ENCODE measurements at regions not wholly inside any gene's neighbourhood (a gene's known extent, or its start where the extent isn't known, plus 50 kb on each side); places are given as distances from the start of the nearest gene placed in this dataset.
"Not testable (repeated sequence)": the region's sequence is repeated elsewhere in the genome, so short reads cannot be mapped to it uniquely, and the experiment has no call there.

- H3K9me3 Mint-ChIP-seq (ENCODE audit: insufficient read depth), result no peaks in the 10 kb centered on the region
- CTCF ChIA-PET, result no interaction called here
Observed at GRCh38 chr14:34157651-34158050, 206.8 kb upstream of the EGLN3 start.

GRCh38 chr14:34147461-34147860 is 196.6 kb upstream of the EGLN3 start:
- Mint-ChIP-seq H3K27me3 (no peaks in the 10 kb centered on the region), H3K27ac (no peak overlapping the region), H3K4me3 (no peak overlapping the region), H3K9me3 (ENCODE audit: insufficient read depth) (peaks cover 3% of the 10 kb centered on the region), H3K4me1 (no peaks in the 10 kb centered on the region)
- no peak overlapping the region for H3K4me3 ChIP-seq (ENCODE audit: control extremely low read depth in 1 of 5, extremely low read depth in 1 of 5, insufficient read depth in 1 of 5, low read depth in 2 of 5, low read length in 4 of 5)
- no peaks in the 10 kb centered on the region for H3K36me3 ChIP-seq (replicated peaks in 1 of 2; ENCODE audit: control extremely low read depth in 1 of 2, control insufficient read depth in 1 of 2, extremely low read depth in 1 of 2, insufficient read depth in 2 of 2, low read length in 1 of 2)
- intact Hi-C loops (cut with micrococcal nuclease), result no loop called here
- no peak for ATAC-seq (ENCODE audit: low read depth)
- no peak for DNase-seq
- H3K4me1 ChIP-seq (ENCODE audit: control insufficient read depth in 2 of 2, insufficient read depth in 2 of 2, low read length in 2 of 2), result no peaks in the 10 kb centered on the region
- no peaks in the 10 kb centered on the region for H3K79me2 ChIP-seq (ENCODE audit: control insufficient read depth, insufficient read depth, low read length)
- H3K9ac ChIP-seq (ENCODE audit: low read length), result no peak overlapping the region
- peaks cover 0 to 5% (median 0%) of the 10 kb centered on the region in 3 donors for H3K9me3 ChIP-seq (ENCODE audit: control extremely low read depth in 1 of 3, control insufficient read depth in 2 of 3, insufficient read depth in 1 of 3, low read length in 2 of 3)
- ChIA-PET CTCF (no interaction called here), POLR2A (no interaction called here)
- WGBS (ENCODE audit: insufficient coverage), result no CpG with 5 or more reads among the region's 3 CpGs
- H3K27me3 ChIP-seq (replicated peaks in 1 of 4; ENCODE audit: control extremely low read depth in 1 of 4, control insufficient read depth in 3 of 4, insufficient read depth in 4 of 4, low read length in 3 of 4), result peaks cover 0 to 3% (median 0%) of the 10 kb centered on the region in 4 experiments
- no peak overlapping the region for H3K27ac ChIP-seq (ENCODE audit: low read length in 2 of 2)
- H4K20me1 ChIP-seq (ENCODE audit: control insufficient read depth, insufficient read depth, low read length, poor library complexity, severe bottlenecking), result no peaks in the 10 kb centered on the region
- no peak overlapping the region for H3K4me2 ChIP-seq (replicated peaks; ENCODE audit: low read depth, low read length, poor library complexity, severe bottlenecking)
- TF ChIP-seq EZH2 (IDR thresholded peaks at IDR 0.05; ENCODE audit: borderline replicate concordance, insufficient read depth, low read depth, low read length, poor library complexity, severe bottlenecking), result no peak
- no peak overlapping the region for H2AFZ ChIP-seq (ENCODE audit: insufficient read depth, low read depth, low read length, poor library complexity, severe bottlenecking)

More at GRCh38 chr14:34157651-34158050, 206.8 kb upstream of the EGLN3 start:
- Histone ChIP-seq H3K9ac (ENCODE audit: low read length) (no peak overlapping the region), H3K4me2 (replicated peaks; ENCODE audit: low read depth, low read length, poor library complexity, severe bottlenecking) (no peak overlapping the region), H3K9me3 (ENCODE audit: control extremely low read depth in 1 of 3, control insufficient read depth in 2 of 3, insufficient read depth in 1 of 3, low read length in 2 of 3) (no peaks in the 10 kb centered on the region), H3K4me1 (ENCODE audit: control insufficient read depth in 2 of 2, insufficient read depth in 2 of 2, low read length in 2 of 2) (no peaks in the 10 kb centered on the region), H3K4me3 (ENCODE audit: control extremely low read depth in 1 of 5, extremely low read depth in 1 of 5, insufficient read depth in 1 of 5, low read depth in 2 of 5, low read length in 4 of 5) (no peak overlapping the region), H3K27ac (ENCODE audit: low read length in 2 of 2) (no peak overlapping the region), H3K79me2 (ENCODE audit: control insufficient read depth, insufficient read depth, low read length) (no peaks in the 10 kb centered on the region), H3K36me3 (replicated peaks in 1 of 2; ENCODE audit: control extremely low read depth in 1 of 2, control insufficient read depth in 1 of 2, extremely low read depth in 1 of 2, insufficient read depth in 2 of 2, low read length in 1 of 2) (no peaks in the 10 kb centered on the region), H4K20me1 (ENCODE audit: control insufficient read depth, insufficient read depth, low read length, poor library complexity, severe bottlenecking) (no peaks in the 10 kb centered on the region), H2AFZ (ENCODE audit: insufficient read depth, low read depth, low read length, poor library complexity, severe bottlenecking) (no peak overlapping the region), H3K27me3 (replicated peaks in 1 of 4; ENCODE audit: control extremely low read depth in 1 of 4, control insufficient read depth in 3 of 4, insufficient read depth in 4 of 4, low read length in 3 of 4) (no peaks in the 10 kb centered on the region)
- no peak for DNase-seq
- ATAC-seq (ENCODE audit: low read depth), result no peak
- H3K4me1 Mint-ChIP-seq, result no peaks in the 10 kb centered on the region
- POLR2A ChIA-PET, result no interaction called here
- H3K27me3 Mint-ChIP-seq, result peaks cover 6% of the 10 kb centered on the region
- no peak overlapping the region for H3K4me3 Mint-ChIP-seq
- TF ChIP-seq EZH2 (IDR thresholded peaks at IDR 0.05; ENCODE audit: borderline replicate concordance, insufficient read depth, low read depth, low read length, poor library complexity, severe bottlenecking), result no peak
- no peak for TF ChIP-seq CTCF (IDR thresholded peaks at IDR 0.05)
- no peak overlapping the region for H3K27ac Mint-ChIP-seq
- WGBS (ENCODE audit: insufficient coverage), result 89% methylated on average over 1 of the region's 2 CpGs
- intact Hi-C loops (cut with micrococcal nuclease), result no loop called here

- H3K36me3 ChIP-seq (replicated peaks in 1 of 2; ENCODE audit: control extremely low read depth in 1 of 2, control insufficient read depth in 1 of 2, extremely low read depth in 1 of 2, insufficient read depth in 2 of 2, low read length in 1 of 2); H3K9ac ChIP-seq (ENCODE audit: low read length); intact Hi-C loops (cut with micrococcal nuclease); H3K27ac Mint-ChIP-seq; H3K4me2 ChIP-seq (replicated peaks; ENCODE audit: low read depth, low read length, poor library complexity, severe bottlenecking); H3K27me3 ChIP-seq (replicated peaks in 1 of 4; ENCODE audit: control extremely low read depth in 1 of 4, control insufficient read depth in 3 of 4, insufficient read depth in 4 of 4, low read length in 3 of 4); H3K4me3 Mint-ChIP-seq; H3K4me1 ChIP-seq (ENCODE audit: control insufficient read depth in 2 of 2, insufficient read depth in 2 of 2, low read length in 2 of 2); ATAC-seq (ENCODE audit: low read depth); DNase-seq; H3K79me2 ChIP-seq (ENCODE audit: control insufficient read depth, insufficient read depth, low read length); H4K20me1 ChIP-seq (ENCODE audit: control insufficient read depth, insufficient read depth, low read length, poor library complexity, severe bottlenecking); H3K27ac ChIP-seq (ENCODE audit: low read length in 2 of 2); H3K9me3 Mint-ChIP-seq (ENCODE audit: insufficient read depth); H3K9me3 ChIP-seq (ENCODE audit: control extremely low read depth in 1 of 3, control insufficient read depth in 2 of 3, insufficient read depth in 1 of 3, low read length in 2 of 3); H3K4me1 Mint-ChIP-seq; POLR2A ChIA-PET; H3K27me3 Mint-ChIP-seq; CTCF ChIA-PET; H2AFZ ChIP-seq (ENCODE audit: insufficient read depth, low read depth, low read length, poor library complexity, severe bottlenecking); H3K4me3 ChIP-seq (ENCODE audit: control extremely low read depth in 1 of 5, extremely low read depth in 1 of 5, insufficient read depth in 1 of 5, low read depth in 2 of 5, low read length in 4 of 5): not testable (repeated sequence)
- WGBS (ENCODE audit: insufficient coverage), result 79% methylated on average over 5 of the region's 6 CpGs
Observed at GRCh38 chr14:34140127-34140526, 189.3 kb upstream of the EGLN3 start.
